Islet of Langerhans (tissue), 1 donor: ENCODE measurements at regions not wholly inside any gene's neighbourhood (a gene's known extent, or its start where the extent isn't known, plus 50 kb on each side); places are given as distances from the start of the nearest gene placed in this dataset.

ENCODE experiments used
- FAIRE-seq: peaks from one replicate; lab custom pipeline; 2011; peaks lifted over from hg19 to GRCh38; lab: Jason Lieb, UNC

- FAIRE-seq: no peak
These were observed 53.6 kb upstream of the EPCAM start for GRCh38 chr2:47315475-47315874.

DNA sequence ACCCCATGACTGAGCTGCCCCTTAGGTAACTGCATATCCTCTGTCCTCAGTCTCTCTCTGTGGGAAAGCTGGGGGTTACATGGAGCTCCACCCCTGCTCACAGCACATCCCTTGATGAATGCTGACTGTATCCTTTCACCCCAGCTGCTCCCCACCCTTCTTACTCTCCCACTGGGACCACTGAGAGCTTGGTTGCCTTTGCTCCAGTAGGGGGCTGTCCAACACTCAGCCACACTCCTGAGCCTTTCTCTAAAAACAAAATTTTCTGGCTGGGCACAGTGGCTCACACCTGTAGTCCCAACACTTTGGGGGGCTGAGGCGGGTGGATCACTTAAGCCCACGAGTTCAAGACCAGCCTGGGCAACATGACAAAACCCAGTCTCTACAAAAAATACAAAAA is 55.4 kb upstream of the EPCAM start:
- no peak for FAIRE-seq

DNA sequence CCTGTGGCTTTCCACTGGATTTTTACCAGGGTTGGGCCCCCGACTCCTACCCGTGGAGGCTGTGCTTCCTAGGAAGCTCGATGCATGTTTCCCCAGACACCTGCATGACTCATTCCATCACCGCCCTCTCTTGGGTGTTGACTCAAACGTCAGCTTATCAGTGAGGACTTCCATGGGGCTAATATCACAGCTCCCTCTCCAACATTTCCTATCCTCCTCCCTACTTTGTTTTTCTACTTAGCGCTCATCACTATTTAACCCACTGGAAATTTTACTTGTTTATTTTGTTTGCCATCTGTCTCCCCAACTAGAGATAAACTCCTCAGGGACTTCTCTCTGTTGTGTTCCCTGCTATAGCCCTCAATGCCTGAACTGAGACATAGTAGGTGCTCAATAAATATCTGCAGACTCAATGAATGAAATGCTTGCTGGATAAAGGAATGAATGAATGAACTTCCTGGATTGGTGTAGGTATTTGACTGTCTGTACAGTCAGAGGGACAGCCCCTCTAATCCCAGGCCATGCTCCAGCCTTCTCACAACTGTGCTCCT is 55.9 kb upstream of the EPCAM start:
- no peak for FAIRE-seq

- no peak for FAIRE-seq
These were observed 56.6 kb upstream of the EPCAM start for GRCh38 chr2:47312491-47312850.

GRCh38 chr2:47311764-47312490 is 57.2 kb upstream of the EPCAM start:
- no peak for FAIRE-seq

DNA sequence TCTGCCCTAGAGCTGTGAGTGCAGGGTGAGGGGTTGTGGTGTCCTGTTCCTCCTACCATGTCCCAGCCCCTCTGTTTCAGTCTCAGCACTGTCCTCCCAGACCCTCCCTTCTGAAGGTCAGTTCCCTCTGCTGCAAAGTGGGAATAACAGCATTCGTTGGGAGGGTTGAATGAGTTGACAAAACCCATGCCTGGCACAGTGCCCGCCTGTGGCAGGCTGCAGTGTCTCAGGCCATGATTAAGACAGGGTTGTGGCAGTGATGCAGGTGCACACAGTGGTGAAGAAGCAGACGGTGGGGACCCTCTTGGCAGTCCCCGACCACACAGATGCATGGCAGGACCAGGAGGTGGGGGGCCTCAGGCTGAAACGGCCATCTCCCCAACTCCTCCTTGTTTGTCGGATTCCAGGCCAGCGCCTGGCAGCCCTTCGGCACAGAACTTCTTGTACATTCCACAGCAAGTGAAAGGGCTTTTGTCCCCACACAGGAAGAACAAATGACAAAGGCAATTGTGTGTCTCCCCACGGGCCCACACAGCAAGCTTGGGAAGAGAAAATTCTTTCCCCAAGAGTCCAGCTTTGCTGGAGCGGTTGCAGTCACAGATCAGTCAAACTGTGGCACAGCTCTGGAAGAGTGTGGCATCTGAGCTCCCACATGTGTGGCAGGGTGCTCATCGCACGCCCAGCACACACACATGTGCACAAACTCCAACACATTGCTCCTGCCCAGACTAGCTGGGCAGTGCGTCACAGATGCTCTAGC is 58.1 kb upstream of the EPCAM start:
- no peak for FAIRE-seq

- FAIRE-seq: no peak
These were observed 58.9 kb upstream of the EPCAM start for GRCh38 chr2:47309952-47310800.

- FAIRE-seq: no peak
These were observed 59.6 kb upstream of the EPCAM start for GRCh38 chr2:47309472-47309951.

GRCh38 chr2:47307066-47307465 is 62.0 kb upstream of the EPCAM start:
- no peak for FAIRE-seq

GRCh38 chr2:47304654-47305053 is 64.5 kb upstream of the EPCAM start:
- no peak for FAIRE-seq

- no peak for FAIRE-seq
These were observed 65.6 kb upstream of the EPCAM start for GRCh38 chr2:47303341-47304148.

DNA sequence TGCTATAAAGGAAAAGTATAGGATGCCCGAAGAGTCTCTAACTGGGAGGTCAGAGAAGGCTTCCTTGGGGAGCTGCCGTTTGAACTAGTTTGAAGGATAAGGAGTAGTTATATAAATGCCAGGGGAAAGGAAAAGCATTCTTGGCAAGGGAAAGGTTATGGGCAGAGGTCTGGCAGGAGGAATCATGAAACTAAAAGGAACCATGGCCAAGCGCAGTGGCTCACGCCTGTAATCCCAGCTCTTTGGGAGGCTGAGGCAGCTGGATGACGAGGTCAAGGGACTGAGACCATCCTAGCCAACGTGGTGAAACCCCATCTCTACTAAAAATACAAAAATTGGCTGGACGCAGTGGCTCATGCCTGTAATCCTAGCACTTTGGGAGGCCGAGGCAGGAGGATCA is 66.8 kb upstream of the EPCAM start:
- FAIRE-seq: no peak

DNA sequence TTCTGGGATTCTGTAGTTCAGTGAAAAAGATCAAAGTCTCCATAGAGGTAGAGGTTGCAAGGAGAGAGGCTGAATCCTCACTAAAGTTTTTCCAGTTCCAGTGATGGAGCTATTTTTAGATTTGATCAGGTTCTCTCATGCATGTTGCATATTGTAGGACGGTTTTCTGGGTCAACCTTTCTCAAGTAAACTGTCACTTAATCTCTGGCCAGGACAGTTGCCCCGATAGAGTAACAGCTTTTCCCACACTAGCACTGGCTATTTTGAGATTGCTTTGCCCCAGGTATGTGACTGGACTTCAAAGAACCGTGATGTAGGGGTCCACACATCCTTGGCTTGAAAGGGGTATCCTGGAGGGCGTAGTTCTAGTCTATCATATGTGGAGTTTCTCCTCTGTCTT is 67.4 kb upstream of the EPCAM start:
- FAIRE-seq: no peak

- no peak for FAIRE-seq
These were observed 67.9 kb upstream of the EPCAM start for GRCh38 chr2:47301277-47301618.

GRCh38 chr2:47300609-47301276 is 68.4 kb upstream of the EPCAM start:
- FAIRE-seq: no peak

DNA sequence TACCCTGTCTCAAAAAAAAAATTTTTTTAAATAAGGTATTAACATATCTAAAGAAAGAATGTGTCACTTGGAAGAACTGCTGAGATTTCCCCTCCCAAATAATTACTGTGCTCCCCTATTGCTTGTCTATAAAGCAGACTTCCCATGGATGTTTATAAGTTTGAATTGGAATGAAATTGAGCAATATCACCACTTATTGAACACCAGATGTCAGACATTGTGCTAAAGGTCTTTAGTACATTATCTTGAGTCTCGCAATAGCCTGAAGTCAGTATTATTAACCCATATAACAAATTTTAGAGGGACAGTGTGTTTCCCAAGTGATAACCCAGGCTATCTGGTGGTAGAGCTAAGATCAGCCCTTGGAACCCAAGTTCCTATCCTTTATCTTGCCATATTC is 69.0 kb upstream of the EPCAM start:
- FAIRE-seq: no peak

DNA sequence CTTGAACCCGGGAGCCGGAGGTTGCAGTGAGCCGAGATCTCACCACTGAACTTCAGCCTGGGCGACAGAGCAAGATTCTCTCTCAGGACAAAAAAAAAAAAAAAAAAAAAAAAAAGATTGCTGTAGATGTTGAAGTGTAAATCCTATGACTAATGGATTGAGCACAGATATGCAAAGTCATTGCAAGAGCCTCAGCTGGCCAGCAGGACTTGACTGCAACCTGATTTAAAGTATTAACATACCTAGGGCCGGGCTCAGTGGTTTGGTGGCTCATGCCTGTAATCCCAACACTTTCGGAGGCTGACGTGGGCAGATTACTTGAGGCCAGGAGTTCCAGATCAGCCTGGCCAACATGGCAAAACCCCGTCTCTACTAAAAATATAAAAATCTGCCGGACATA is 69.6 kb upstream of the EPCAM start:
- FAIRE-seq: no peak

DNA sequence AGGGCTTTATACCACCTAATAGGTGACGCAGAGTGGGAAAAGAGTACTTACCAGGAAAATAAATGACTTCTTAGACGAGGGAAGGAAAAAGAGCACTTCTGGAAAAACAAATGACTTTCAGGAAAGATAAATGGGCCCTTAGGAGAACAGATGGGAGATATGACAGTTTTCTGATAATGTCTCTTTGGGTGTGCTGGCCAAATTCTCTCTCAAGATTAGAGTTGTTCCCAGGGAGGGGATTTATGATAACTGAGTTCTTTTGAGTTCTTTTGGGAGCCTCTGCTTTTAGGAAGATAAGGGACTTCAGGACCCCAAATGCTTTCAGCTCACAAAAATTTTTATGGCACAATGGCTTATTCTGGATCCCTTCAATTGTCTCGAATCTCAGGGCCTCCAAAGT is 70.3 kb upstream of the EPCAM start:
- no peak for FAIRE-seq

GRCh38 chr2:47297767-47298425 is 71.2 kb upstream of the EPCAM start:
- no peak for FAIRE-seq

- FAIRE-seq: no peak
These were observed 73.0 kb upstream of the EPCAM start for GRCh38 chr2:47295981-47296635.
